ENCODE measurements at regions not wholly inside any gene's neighbourhood (a gene's known extent, or its start where the extent isn't known, plus 50 kb on each side); places are given as distances from the start of the nearest gene placed in this dataset.
"Not testable (repeated sequence)": the region's sequence is repeated elsewhere in the genome, so short reads cannot be mapped to it uniquely, and the experiment has no call there.

- no TSS peak for BruUV-seq (replicated peaks)
- in situ Hi-C loops (cut with HindIII; ENCODE audit: low pct_unique_long_range_greater_than_20kb, low sequenced_read_pairs), result no loop called here
- Histone ChIP-seq H3K36me3 (ENCODE audit: control insufficient read depth, insufficient read depth, low read length) (no peaks in the 10 kb centered on the region), H3K4me1 (ENCODE audit: control insufficient read depth, insufficient read depth, low read length) (no peaks in the 10 kb centered on the region), H3K27ac (ENCODE audit: low read length) (no peak overlapping the region), H3K4me3 (ENCODE audit: low read depth in 2 of 2, low read length in 2 of 2) (no peak overlapping the region), H3K27me3 (ENCODE audit: control insufficient read depth, insufficient read depth, low read length) (no peaks in the 10 kb centered on the region), H3K9me3 (ENCODE audit: control insufficient read depth, insufficient read depth, low read depth, low read length) (no peaks in the 10 kb centered on the region)
- no peak for TF ChIP-seq CTCF (IDR thresholded peaks at IDR 0.05)
- TF ChIP-seq SIN3A (IDR thresholded peaks at IDR 0.05; ENCODE audit: borderline replicate concordance, insufficient read depth, low read depth, low read length), result no peak
- TF ChIP-seq REST (IDR thresholded peaks at IDR 0.05; ENCODE audit: insufficient read depth in 1 of 2, low read depth in 2 of 2, low read length in 1 of 2), result no peak
- TF ChIP-seq POLR2AphosphoS5 (IDR thresholded peaks at IDR 0.05; ENCODE audit: low read depth, low read length), result no peak
- TF ChIP-seq TCF7L2 (IDR thresholded peaks at IDR 0.05; ENCODE audit: low read depth, low read length), result no peak
- intact Hi-C loops (cut with micrococcal nuclease; ENCODE audit: unreplicated experiment), result no loop called here
- ATAC-seq, result no peak
- no peak for DNase-seq (ENCODE audit: low read depth, low spot score)
- POLR2A ChIA-PET, result no interaction called here
- CTCF ChIA-PET, result no interaction called here
These were observed 306.0 kb upstream of the TCF4 start for GRCh38 chr18:55893948-55894347.

GRCh38 chr18:55892862-55893813 lies 305.1 kb upstream of the TCF4 start:
- H3K4me1 ChIP-seq (ENCODE audit: control insufficient read depth, insufficient read depth, low read length); in situ Hi-C loops (cut with HindIII; ENCODE audit: low pct_unique_long_range_greater_than_20kb, low sequenced_read_pairs); H3K9me3 ChIP-seq (ENCODE audit: control insufficient read depth, insufficient read depth, low read depth, low read length); H3K27me3 ChIP-seq (ENCODE audit: control insufficient read depth, insufficient read depth, low read length); DNase-seq (ENCODE audit: low read depth, low spot score); BruUV-seq (replicated peaks); POLR2A ChIA-PET; ATAC-seq; intact Hi-C loops (cut with micrococcal nuclease; ENCODE audit: unreplicated experiment); H3K4me3 ChIP-seq (ENCODE audit: low read depth in 2 of 2, low read length in 2 of 2); CTCF ChIA-PET; H3K27ac ChIP-seq (ENCODE audit: low read length); H3K36me3 ChIP-seq (ENCODE audit: control insufficient read depth, insufficient read depth, low read length): not testable (repeated sequence)

GRCh38 chr18:55886886-55887285 lies 298.9 kb upstream of the TCF4 start:
- no peak for DNase-seq (ENCODE audit: low read depth, low spot score)
- POLR2A ChIA-PET, result no interaction called here

More at GRCh38 chr18:55886886-55887285, 298.9 kb upstream of the TCF4 start:
- no peaks in the 10 kb centered on the region for H3K27me3 ChIP-seq (ENCODE audit: control insufficient read depth, insufficient read depth, low read length)
- H3K27ac ChIP-seq (ENCODE audit: low read length), result no peak overlapping the region
- in situ Hi-C loops (cut with HindIII; ENCODE audit: low pct_unique_long_range_greater_than_20kb, low sequenced_read_pairs) (no loop called here), intact Hi-C loops (cut with micrococcal nuclease; ENCODE audit: unreplicated experiment) (no loop called here)
- H3K4me3 ChIP-seq (ENCODE audit: low read depth in 2 of 2, low read length in 2 of 2), result no peak overlapping the region
- BruUV-seq (replicated peaks), result no TSS peak
- H3K9me3 ChIP-seq (ENCODE audit: control insufficient read depth, insufficient read depth, low read depth, low read length), result no peaks in the 10 kb centered on the region
- TF ChIP-seq SIN3A (IDR thresholded peaks at IDR 0.05; ENCODE audit: borderline replicate concordance, insufficient read depth, low read depth, low read length) (no peak), REST (IDR thresholded peaks at IDR 0.05; ENCODE audit: insufficient read depth in 1 of 2, low read depth in 2 of 2, low read length in 1 of 2) (no peak), TCF7L2 (IDR thresholded peaks at IDR 0.05; ENCODE audit: low read depth, low read length) (no peak), POLR2AphosphoS5 (IDR thresholded peaks at IDR 0.05; ENCODE audit: low read depth, low read length) (no peak), CTCF (IDR thresholded peaks at IDR 0.05) (no peak)
- ATAC-seq, result no peak
- H3K4me1 ChIP-seq (ENCODE audit: control insufficient read depth, insufficient read depth, low read length), result no peaks in the 10 kb centered on the region
- no peaks in the 10 kb centered on the region for H3K36me3 ChIP-seq (ENCODE audit: control insufficient read depth, insufficient read depth, low read length)
- CTCF ChIA-PET, result no interaction called here

Data from Panc1 (cell line).